ENCODE measurements at regions not wholly inside any gene's neighbourhood (a gene's known extent, or its start where the extent isn't known, plus 50 kb on each side); places are given as distances from the start of the nearest gene placed in this dataset.

DNA sequence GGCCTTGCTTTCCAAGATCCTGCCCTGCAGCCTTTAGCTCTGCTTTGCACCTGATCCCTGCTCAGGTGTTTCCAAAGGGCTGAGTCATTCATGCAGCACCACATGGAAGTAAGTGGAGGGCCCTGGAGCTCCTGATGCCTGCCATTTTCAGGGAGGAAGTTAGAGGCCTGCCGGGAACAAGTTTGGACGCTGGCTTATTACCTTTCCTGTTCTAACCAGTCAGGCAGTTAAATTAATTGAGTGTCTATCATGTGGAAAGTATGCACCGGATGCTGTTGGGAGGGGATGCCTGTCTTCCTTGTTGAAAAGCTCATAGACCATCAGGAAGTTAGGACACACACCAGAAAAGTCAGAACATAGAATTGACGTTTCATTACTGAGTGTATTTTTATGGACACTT is 73.7 kb upstream of the PLET1 start:
- no peak overlapping the region for H2AFZ ChIP-seq
- no peak overlapping the region for H3K4me3 ChIP-seq (ENCODE audit: low read depth, low read length)
- no peaks in the 10 kb centered on the region for H3K36me3 ChIP-seq (ENCODE audit: control insufficient read depth, insufficient read depth, low read length)
- TF ChIP-seq, protein P1, sequence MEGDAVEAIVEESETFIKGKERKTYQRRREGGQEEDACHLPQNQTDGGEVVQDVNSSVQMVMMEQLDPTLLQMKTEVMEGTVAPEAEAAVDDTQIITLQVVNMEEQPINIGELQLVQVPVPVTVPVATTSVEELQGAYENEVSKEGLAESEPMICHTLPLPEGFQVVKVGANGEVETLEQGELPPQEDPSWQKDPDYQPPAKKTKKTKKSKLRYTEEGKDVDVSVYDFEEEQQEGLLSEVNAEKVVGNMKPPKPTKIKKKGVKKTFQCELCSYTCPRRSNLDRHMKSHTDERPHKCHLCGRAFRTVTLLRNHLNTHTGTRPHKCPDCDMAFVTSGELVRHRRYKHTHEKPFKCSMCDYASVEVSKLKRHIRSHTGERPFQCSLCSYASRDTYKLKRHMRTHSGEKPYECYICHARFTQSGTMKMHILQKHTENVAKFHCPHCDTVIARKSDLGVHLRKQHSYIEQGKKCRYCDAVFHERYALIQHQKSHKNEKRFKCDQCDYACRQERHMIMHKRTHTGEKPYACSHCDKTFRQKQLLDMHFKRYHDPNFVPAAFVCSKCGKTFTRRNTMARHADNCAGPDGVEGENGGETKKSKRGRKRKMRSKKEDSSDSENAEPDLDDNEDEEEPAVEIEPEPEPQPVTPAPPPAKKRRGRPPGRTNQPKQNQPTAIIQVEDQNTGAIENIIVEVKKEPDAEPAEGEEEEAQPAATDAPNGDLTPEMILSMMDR (IDR thresholded peaks at IDR 0.05), result no peak
- H3K9me3 ChIP-seq (ENCODE audit: control insufficient read depth, low read length), result no peaks in the 10 kb centered on the region
- no peak overlapping the region for H3K4me2 ChIP-seq (ENCODE audit: low read length)
- H3K79me2 ChIP-seq, result no peaks in the 10 kb centered on the region
- no peak overlapping the region for H3K9ac ChIP-seq
- no peaks in the 10 kb centered on the region for H3K4me1 ChIP-seq
- H3K27ac ChIP-seq, result no peak overlapping the region
- no peaks in the 10 kb centered on the region for H3K27me3 ChIP-seq (ENCODE audit: control insufficient read depth, insufficient read depth, low read length)

DNA sequence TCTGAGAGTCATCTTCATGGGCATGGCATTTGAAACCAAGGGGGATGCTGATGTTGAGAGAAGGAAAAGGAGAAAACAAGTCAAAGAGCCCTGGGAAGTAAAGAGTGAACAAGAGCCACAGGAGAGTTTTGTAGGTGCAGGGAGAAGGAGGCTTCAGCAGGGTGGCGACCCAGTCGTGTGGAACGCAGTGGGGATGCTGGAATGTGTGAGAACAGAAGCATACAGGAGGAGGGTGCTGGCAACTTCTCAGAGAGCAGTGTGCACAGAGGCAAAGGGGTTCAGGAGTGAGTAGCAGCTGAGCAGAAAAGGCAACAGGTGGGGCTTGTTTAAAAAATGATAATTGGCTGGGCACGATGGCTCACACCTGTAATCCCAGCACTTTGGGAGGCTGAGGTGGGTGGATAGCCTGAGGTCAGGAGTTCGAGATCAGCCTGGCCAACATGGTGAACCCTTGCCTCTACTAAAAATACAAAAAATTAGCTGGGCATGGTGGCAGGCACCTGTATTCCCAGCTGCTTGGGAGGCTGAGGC is 75.8 kb upstream of the PLET1 start:
- H3K27me3 ChIP-seq (ENCODE audit: control insufficient read depth, insufficient read depth, low read length), result no peaks in the 10 kb centered on the region
- no peaks in the 10 kb centered on the region for H3K9me3 ChIP-seq (ENCODE audit: control insufficient read depth, low read length)
- TF ChIP-seq, protein P1 (IDR thresholded peaks at IDR 0.05), result no peak
- H2AFZ ChIP-seq, result no peak overlapping the region
- H3K9ac ChIP-seq, result no peak overlapping the region
- no peaks in the 10 kb centered on the region for H3K79me2 ChIP-seq
- no peak overlapping the region for H3K4me3 ChIP-seq (ENCODE audit: low read depth, low read length)
- H3K4me1 ChIP-seq, result no peaks in the 10 kb centered on the region
- H3K4me2 ChIP-seq (ENCODE audit: low read length), result no peak overlapping the region
- H3K27ac ChIP-seq, result no peak overlapping the region
- no peaks in the 10 kb centered on the region for H3K36me3 ChIP-seq (ENCODE audit: control insufficient read depth, insufficient read depth, low read length)

DNA sequence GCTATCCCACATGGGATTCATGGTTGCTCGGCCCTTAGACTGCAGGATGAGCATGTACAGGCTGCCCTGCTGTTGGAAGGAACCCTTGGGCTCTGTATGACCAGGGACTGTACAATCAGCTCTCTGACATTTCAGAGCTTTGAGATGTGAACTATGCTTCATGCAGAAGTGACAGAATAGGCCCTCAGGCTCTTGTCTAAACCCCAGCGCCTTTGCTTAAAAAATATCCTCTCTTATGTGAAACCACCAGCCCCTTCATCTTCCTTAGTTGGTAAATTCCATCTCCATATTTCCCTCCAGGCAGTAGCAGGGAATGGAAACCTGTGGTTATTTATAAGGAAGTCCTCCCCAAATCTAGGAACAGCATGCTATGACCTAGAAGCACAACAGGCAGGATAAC is 78.9 kb upstream of the PLET1 start:
- Histone ChIP-seq H3K79me2 (no peaks in the 10 kb centered on the region), H3K9me3 (ENCODE audit: control insufficient read depth, low read length) (no peaks in the 10 kb centered on the region), H3K4me2 (ENCODE audit: low read length) (no peak overlapping the region), H3K27me3 (ENCODE audit: control insufficient read depth, insufficient read depth, low read length) (no peaks in the 10 kb centered on the region), H3K9ac (no peak overlapping the region), H3K27ac (no peak overlapping the region), H3K4me3 (ENCODE audit: low read depth, low read length) (no peak overlapping the region), H2AFZ (no peak overlapping the region), H3K36me3 (ENCODE audit: control insufficient read depth, insufficient read depth, low read length) (no peaks in the 10 kb centered on the region), H3K4me1 (no peaks in the 10 kb centered on the region)
- TF ChIP-seq, protein P1 (IDR thresholded peaks at IDR 0.05), result no peak

DNA sequence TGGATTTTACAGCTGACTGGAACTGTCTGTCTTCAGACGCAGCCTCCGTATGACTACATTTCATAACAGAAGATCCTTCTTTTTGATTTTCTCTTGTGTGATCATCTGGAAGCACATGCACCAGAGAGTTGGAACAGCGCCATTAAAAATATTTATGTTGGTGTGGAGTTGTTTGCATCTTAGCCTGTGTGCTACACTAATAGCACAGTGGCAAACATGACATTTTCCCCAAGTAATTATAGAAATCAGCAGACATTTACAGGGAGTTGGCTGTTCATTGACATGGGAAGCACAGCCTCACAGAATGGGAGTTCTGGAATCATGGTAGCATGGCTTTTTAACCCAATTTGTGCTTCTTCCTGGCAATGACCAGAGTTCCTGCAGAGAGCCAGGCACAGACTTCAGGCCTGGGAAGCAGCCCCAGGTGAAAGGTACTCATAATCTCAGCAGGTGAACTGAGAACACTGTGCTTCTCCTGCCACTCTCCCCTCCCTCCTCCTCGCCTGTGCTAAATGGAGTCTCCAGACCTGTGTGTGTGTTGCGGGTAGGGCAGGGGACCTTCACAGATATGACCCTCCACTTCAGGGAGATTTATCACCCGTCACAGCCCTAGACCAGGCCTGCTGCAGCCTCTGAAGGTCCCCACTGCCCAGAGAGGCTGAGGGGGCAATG is 82.8 kb upstream of the PLET1 start:
- Histone ChIP-seq H3K36me3 (ENCODE audit: control insufficient read depth, insufficient read depth, low read length) (no peaks in the 10 kb centered on the region), H3K4me3 (ENCODE audit: low read depth, low read length) (no peak overlapping the region), H2AFZ (no peak overlapping the region), H3K4me2 (ENCODE audit: low read length) (no peak overlapping the region), H3K79me2 (no peaks in the 10 kb centered on the region), H3K27me3 (ENCODE audit: control insufficient read depth, insufficient read depth, low read length) (no peaks in the 10 kb centered on the region), H3K9me3 (ENCODE audit: control insufficient read depth, low read length) (no peaks in the 10 kb centered on the region), H3K27ac (no peak overlapping the region), H3K9ac (no peak overlapping the region), H3K4me1 (no peaks in the 10 kb centered on the region)
- TF ChIP-seq, protein P1 (IDR thresholded peaks at IDR 0.05), result no peak

GRCh38 chr11:112344040-112344413 is 83.4 kb upstream of the PLET1 start:
- H3K9ac ChIP-seq, result no peak overlapping the region
- no peaks in the 10 kb centered on the region for H3K4me1 ChIP-seq
- no peak overlapping the region for H3K4me3 ChIP-seq (ENCODE audit: low read depth, low read length)
- H3K4me2 ChIP-seq (ENCODE audit: low read length), result no peak overlapping the region
- H3K36me3 ChIP-seq (ENCODE audit: control insufficient read depth, insufficient read depth, low read length), result no peaks in the 10 kb centered on the region
- no peaks in the 10 kb centered on the region for H3K79me2 ChIP-seq
- TF ChIP-seq, protein P1 (IDR thresholded peaks at IDR 0.05), result no peak
- no peak overlapping the region for H2AFZ ChIP-seq
- H3K27me3 ChIP-seq (ENCODE audit: control insufficient read depth, insufficient read depth, low read length), result no peaks in the 10 kb centered on the region
- no peaks in the 10 kb centered on the region for H3K9me3 ChIP-seq (ENCODE audit: control insufficient read depth, low read length)
- H3K27ac ChIP-seq, result no peak overlapping the region
